Raji (cell line): ENCODE measurements at regions not wholly inside any gene's neighbourhood (a gene's known extent, or its start where the extent isn't known, plus 50 kb on each side); places are given as distances from the start of the nearest gene placed in this dataset.
A peak's percentile ranks its signal among the peaks of the same experiment; 100 is the strongest.

ENCODE experiments used
- POLR2A ChIP-seq: IDR thresholded peaks from 2 replicates; pipeline ENCODE4 v1.6.1; 2011; ENCODE audit warnings: low read depth, low read length, control low read depth; ENCODE audit not compliant: insufficient read depth

DNA sequence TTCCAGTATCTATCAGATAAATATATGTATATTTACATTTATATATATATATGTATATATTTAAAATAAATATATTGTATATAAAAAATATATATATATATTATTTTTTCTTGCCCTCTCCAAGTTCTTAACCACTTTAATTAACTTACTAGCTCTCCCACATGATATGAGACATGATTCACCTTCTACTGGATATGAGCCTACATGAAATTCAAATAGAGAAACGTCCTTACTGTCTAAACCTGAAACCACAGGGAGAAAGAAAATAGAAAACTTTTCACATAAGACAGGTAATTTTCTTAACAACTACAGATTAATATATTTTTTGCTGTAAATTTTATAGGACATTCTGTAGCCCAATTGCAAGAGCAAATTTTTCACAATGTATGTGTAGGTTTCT is 391.6 kb downstream of the ETS1 start:
- TF ChIP-seq POLR2A: no peak

- TF ChIP-seq POLR2A: 0 out of 2 replicates have a peak, but pooled peaks have one; percentile 36
Measured at GRCh38 chr11:128195057-128195751, 392.2 kb downstream of the ETS1 start.

DNA sequence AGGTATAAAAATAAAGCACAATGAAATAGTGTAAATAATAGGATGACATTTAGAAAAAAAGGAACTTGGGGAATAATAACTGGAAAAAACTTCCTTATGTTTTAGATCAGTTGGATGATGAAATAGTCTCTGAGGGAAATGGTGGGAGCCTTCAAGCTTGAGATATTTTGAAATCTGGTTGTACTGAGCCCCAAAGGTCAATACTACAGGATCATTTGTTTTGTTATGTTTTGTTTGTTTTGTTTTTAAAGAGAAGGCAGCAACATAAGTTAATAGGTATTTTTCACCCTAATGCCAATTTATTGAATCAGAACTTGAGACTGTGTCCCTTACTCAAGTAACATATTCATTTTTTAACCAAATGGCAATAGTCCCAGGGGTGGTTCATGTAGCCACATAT is 393.1 kb downstream of the ETS1 start:
- TF ChIP-seq POLR2A: no peak

GRCh38 chr11:128193615-128194014 is 393.7 kb downstream of the ETS1 start:
- no peak for TF ChIP-seq POLR2A

DNA sequence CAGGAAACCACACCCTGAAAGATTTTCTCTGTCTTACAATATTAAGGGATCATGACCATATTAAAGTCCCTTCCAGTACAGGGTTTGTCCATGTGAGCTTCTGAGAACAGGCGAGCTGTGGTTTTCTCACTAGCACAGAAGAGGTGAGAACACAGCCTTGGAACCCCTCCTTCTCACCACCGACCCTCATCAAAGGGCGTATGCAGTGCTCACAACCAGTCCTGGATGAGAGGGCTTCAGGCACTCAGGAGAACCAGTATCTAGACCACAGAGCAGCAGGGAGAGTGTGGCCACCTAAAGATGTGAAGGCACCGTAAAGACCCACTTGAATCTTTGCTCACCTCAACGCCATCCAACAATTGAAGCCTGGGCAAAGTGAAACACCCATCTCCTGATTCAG is 397.0 kb downstream of the ETS1 start:
- no peak for TF ChIP-seq POLR2A

GRCh38 chr11:128189823-128190222 is 397.5 kb downstream of the ETS1 start:
- TF ChIP-seq POLR2A: no peak

- TF ChIP-seq POLR2A: no peak
Measured at GRCh38 chr11:128188346-128189004, 398.9 kb downstream of the ETS1 start.

DNA sequence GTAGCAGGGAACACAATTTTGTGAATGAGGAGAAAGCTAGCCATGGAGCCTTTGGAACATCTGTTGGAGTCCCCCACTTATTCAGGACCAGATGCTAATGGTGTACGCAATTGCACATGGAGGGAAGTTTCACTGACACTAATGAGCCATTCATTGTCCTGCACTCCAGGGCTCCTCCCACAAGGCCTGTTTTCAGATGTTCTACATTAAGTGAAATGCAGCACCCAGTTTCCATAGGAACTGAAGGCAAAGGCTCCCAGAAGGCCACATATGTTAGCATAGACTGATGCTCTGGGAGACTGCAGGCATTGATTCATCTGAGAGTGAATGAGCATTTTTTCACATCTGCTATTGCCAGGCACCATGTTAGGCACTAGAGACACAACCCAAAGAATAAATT is 399.5 kb downstream of the ETS1 start:
- TF ChIP-seq POLR2A: no peak

DNA sequence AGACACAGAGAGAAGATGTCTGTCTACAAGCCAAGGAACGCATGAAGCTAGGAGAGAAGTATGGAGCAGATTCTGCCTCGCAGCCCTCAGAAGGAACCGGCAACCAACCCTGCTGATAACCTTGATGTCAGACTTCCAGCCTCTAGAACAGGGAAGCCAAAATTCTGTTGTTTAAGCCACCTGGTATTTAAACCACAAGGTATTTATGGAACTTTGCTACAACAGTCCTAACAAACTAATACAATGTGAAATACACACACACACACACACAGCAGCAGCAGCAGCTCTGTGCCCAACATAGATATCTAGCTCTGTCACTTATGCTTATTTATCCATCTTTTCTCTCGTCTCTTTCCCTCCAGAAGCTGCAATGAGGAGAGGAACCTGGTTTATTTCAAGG is 400.0 kb downstream of the ETS1 start:
- TF ChIP-seq POLR2A: no peak

DNA sequence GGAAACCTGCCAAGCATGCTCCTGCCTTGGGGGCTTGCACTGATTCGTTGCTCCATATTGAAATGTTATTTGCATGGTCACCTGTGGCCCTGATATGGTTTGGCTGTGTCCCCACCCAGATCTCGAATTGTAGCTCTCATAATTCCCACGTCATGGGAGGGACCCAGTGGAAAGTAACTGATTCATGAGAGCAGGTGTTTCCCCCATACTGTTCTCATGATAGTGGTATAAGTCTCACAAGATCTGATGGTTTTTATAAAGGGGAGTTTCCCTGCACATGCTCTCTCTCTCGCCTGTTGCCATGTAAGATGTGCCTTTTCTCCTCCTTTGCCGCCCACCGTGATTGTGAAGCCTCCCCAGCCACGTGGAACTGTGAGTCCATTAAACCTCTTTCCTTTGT is 402.4 kb downstream of the ETS1 start:
- no peak for TF ChIP-seq POLR2A

DNA sequence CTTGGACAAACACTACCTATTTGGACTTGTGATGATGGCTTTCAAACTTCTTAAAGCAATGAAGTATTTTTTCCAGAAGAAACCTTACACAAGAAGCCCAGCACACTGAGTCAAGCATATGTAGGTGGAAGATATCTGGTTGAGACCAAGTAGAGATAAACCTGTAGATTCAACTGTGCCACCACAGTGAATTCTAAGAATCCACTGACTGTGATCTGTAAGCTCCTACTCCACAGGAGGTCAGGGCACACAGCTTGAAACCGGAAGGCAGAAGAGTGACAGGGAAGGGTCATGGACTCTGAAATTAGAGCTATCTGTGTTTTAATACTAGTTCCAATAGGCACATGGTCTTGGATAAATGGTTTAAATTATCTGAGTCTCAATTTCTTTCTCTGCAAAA is 404.5 kb downstream of the ETS1 start:
- no peak for TF ChIP-seq POLR2A

DNA sequence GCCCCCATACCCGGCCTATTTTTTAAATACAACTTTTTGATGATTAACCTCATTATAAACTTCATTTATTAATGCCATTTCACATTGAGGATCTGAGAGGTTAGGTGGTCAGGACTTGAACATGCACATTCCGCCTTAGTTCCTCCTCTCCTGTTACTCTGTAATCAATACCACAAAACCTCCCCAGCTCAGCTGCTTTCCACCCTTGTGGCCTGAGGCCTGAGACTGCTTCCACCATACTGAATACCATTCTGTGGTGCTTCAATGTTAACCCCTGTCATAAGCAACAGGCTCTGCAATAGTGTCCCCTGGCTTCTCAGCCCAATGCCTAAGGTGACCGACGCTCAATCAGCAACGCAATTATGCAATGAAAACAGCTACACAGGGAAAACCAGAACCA is 405.4 kb downstream of the ETS1 start:
- TF ChIP-seq POLR2A: no peak

DNA sequence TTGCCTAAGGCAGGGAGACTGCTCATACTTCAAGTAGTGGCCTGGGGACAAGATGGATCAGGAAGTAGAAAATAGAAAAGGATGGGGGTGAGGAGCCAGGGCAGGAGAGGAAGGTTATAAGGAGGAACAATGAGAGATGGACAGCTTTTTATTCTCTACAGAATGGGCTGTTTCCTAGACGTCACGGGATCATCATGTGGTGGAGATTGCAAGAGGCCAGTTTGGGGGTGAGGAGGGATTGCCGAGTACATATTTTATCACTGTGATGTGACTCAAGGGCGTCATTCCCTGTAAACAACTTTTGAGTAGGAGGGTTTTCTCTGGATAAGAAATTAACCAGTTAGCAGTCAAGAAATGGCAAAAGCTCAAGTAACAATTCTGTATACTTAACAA is 406.3 kb downstream of the ETS1 start:
- no peak for TF ChIP-seq POLR2A

GRCh38 chr11:128180441-128181087 is 406.8 kb downstream of the ETS1 start:
- TF ChIP-seq POLR2A: no peak

DNA sequence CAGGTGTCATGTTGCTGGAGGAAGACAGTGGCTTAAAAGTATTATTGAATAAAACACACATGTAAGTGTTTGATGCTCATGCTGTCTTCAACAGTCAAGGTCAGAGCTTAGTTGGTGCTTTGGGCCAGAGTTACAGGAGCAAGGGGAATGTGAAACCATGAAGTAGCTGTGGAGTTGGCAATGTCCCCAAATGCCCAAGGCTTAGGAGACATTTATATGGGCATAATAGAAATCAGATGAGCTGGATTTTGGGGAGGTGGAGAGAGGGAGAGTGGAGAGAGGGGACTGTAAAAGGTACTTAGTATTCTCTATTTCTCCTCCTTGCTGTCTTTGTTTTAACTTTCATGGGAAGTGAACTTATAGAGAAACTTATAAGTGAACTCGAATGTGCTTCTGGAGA is 407.8 kb downstream of the ETS1 start:
- TF ChIP-seq POLR2A: no peak

- no peak for TF ChIP-seq POLR2A
Measured at GRCh38 chr11:128179039-128179438, 408.3 kb downstream of the ETS1 start.
